ENCODE measurements at regions not wholly inside any gene's neighbourhood (a gene's known extent, or its start where the extent isn't known, plus 50 kb on each side); places are given as distances from the start of the nearest gene placed in this dataset.

DNA sequence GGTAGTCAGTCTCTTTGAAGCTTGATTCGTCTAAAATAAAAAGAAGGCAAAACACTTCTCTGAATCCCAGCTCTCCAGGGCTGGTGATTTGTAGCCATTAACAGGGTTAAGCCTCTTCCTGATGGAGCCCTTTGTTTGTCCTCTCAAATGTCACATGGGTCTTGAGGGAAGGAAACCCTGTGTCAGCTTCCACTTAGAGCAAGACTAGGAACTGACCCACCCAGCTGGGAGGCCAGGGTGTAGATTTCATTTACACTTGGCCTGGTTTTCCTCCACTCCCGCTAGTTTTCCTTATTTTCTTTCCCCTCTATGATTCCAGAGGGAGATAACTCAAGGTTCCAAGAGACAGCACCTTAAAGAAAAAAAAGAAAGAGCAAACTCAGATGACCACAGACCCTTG is 230.5 kb upstream of the EGLN3 start:
- H3K4me3 ChIP-seq (replicated peaks; ENCODE audit: low read depth, low read length): no peak overlapping the region
- TF ChIP-seq CTCF (IDR thresholded peaks at IDR 0.05; ENCODE audit: low read depth, low read length, missing control alignments): no peak
- DNase-seq (ENCODE audit: extremely low read depth, low read depth): no peak

DNA sequence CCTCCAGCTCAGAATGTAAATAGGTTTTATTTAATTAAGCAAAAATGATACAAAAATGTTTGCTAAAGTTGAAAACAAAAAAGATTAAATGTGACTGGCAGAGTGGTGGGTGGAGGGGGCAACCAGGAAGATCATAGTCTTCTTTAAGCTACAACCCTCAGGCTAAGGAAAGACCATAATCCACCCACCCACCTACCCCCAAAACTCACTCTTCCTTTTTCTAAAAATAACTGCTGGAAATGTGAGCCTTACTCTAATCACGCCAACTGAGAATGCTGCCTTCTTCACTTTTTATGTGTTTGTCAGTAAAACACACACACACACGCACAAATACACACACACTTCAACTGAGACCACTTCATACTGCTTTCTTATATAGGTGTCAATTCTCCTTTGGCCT is 230.0 kb upstream of the EGLN3 start:
- H3K4me3 ChIP-seq (replicated peaks; ENCODE audit: low read depth, low read length): no peak overlapping the region
- TF ChIP-seq CTCF (IDR thresholded peaks at IDR 0.05; ENCODE audit: low read depth, low read length, missing control alignments): no peak
- DNase-seq (ENCODE audit: extremely low read depth, low read depth): no peak

- no peak for TF ChIP-seq CTCF (IDR thresholded peaks at IDR 0.05; ENCODE audit: low read depth, low read length, missing control alignments)
- no peak overlapping the region for H3K4me3 ChIP-seq (replicated peaks; ENCODE audit: low read depth, low read length)
- DNase-seq (ENCODE audit: extremely low read depth, low read depth): no peak
Observed at GRCh38 chr14:34180434-34180833, 229.6 kb upstream of the EGLN3 start.

DNA sequence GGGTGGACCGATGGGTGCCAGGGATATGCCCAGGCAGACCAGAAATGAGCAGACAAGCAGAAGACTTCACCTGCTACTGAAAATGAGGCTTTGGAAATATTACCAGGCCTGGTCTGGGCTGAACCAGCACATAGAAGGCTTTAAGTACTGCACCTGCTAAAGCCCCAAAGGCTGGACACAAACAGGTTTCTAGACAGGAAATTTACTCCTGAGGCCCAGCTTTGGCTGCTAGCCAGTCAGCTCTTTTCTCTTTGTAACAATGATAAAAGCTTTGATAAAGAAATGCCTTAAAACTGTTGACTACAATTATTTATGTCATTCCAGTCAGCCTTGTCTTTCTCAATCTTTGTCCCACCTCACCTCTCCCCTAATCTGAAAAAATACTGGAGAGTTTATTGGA is 228.9 kb upstream of the EGLN3 start:
- DNase-seq (ENCODE audit: extremely low read depth, low read depth): no peak
- no peak overlapping the region for H3K4me3 ChIP-seq (replicated peaks; ENCODE audit: low read depth, low read length)
- TF ChIP-seq CTCF (IDR thresholded peaks at IDR 0.05; ENCODE audit: low read depth, low read length, missing control alignments): no peak

GRCh38 chr14:34177466-34177865 is 226.6 kb upstream of the EGLN3 start:
- TF ChIP-seq CTCF (IDR thresholded peaks at IDR 0.05; ENCODE audit: low read depth, low read length, missing control alignments): no peak

GRCh38 chr14:34175574-34175973 is 224.7 kb upstream of the EGLN3 start:
- no peak for DNase-seq (ENCODE audit: extremely low read depth, low read depth)

More at GRCh38 chr14:34177466-34177865, 226.6 kb upstream of the EGLN3 start:
- H3K4me3 ChIP-seq (replicated peaks; ENCODE audit: low read depth, low read length): no peak overlapping the region
- DNase-seq (ENCODE audit: extremely low read depth, low read depth): no peak

More at GRCh38 chr14:34175574-34175973, 224.7 kb upstream of the EGLN3 start:
- TF ChIP-seq CTCF (IDR thresholded peaks at IDR 0.05; ENCODE audit: low read depth, low read length, missing control alignments): no peak
- H3K4me3 ChIP-seq (replicated peaks; ENCODE audit: low read depth, low read length): no peak overlapping the region
